Neural cell (in vitro differentiated cells): ENCODE measurements at regions not wholly inside any gene's neighbourhood (a gene's known extent, or its start where the extent isn't known, plus 50 kb on each side); places are given as distances from the start of the nearest gene placed in this dataset.

Experiments used
- H2AFZ ChIP-seq: fragments of 200-600, 300-800 bp; sonication (generic), shearing (Covaris generic); 2 replicates; pipeline ENCODE4 v1.6.0; 2014; ENCODE audit warnings: low read depth, mild to moderate bottlenecking, antibody characterized with exemption, low read length, moderate library complexity
- H3F3A ChIP-seq: fragments of 200-600 bp; shearing (Covaris generic); 2 replicates; pipeline ENCODE4 v1.6.1; 2016; ENCODE audit warnings: mild to moderate bottlenecking, moderate library complexity, mixed read lengths, antibody characterized with exemption, low read length; ENCODE audit not compliant: insufficient read depth, poor library complexity, severe bottlenecking
- H3K27ac ChIP-seq: fragments of 200-600, 300-800 bp; sonication (generic), shearing (Covaris generic); 2 replicates; pipeline ENCODE4 v1.5.1; 2014; ENCODE audit warnings: mild to moderate bottlenecking, low read length, moderate library complexity
- H3K27me3 ChIP-seq: fragments of 300-800, 200-600 bp; sonication (generic), shearing (Covaris generic); 2 replicates; pipeline ENCODE4 v1.6.0; 2014; ENCODE audit warnings: mild to moderate bottlenecking, low read depth, low read length, moderate library complexity; ENCODE audit not compliant: insufficient read depth
- H3K36me3 ChIP-seq: fragments of 300-800, 200-600 bp; sonication (generic), shearing (Covaris generic); 2 replicates; pipeline ENCODE4 v1.5.1; 2014; ENCODE audit warnings: mild to moderate bottlenecking, antibody characterized with exemption, low read length, moderate library complexity; ENCODE audit not compliant: insufficient read depth
- H3K4me2 ChIP-seq: fragments of 300-800, 200-600 bp; sonication (generic), shearing (Covaris generic); 2 replicates; pipeline ENCODE4 v1.6.0; 2014; ENCODE audit warnings: mild to moderate bottlenecking, low read length
- H3K4me3 ChIP-seq: fragments of 300-800, 200-600 bp; sonication (generic), shearing (Covaris generic); 2 replicates; pipeline ENCODE4 v1.5.1; 2014; ENCODE audit warnings: mild to moderate bottlenecking, low read length, moderate library complexity
- H3K79me2 ChIP-seq: fragments of 200-600 bp; shearing (Covaris generic); replicated peaks from 2 replicates; pipeline ENCODE4 v1.6.0; 2014; ENCODE audit warnings: mild to moderate bottlenecking, low read length, moderate library complexity; ENCODE audit not compliant: insufficient read depth
- H3K9ac ChIP-seq: fragments of 300-800, 200-600 bp; sonication (generic), shearing (Covaris generic); 2 replicates; pipeline ENCODE4 v1.6.1; 2016; ENCODE audit warnings: mild to moderate bottlenecking, low read length, mixed read lengths
- H3K9me2 ChIP-seq: fragments of 200-600 bp; shearing (Covaris generic); 2 replicates; pipeline ENCODE4 v1.6.1; 2016; ENCODE audit warnings: mild to moderate bottlenecking, low read length, mixed read lengths; ENCODE audit not compliant: insufficient read depth
- H3K9me3 ChIP-seq: fragments of 200-600, 300-800 bp; sonication (generic), shearing (Covaris generic); 2 replicates; pipeline ENCODE4 v1.6.1; 2016; ENCODE audit warnings: mild to moderate bottlenecking, mixed run types, low read length, moderate library complexity, mixed read lengths
- H4K20me1 ChIP-seq: fragments of 200-600 bp; shearing (Covaris generic); 2 replicates; pipeline ENCODE4 v1.6.1; 2016; ENCODE audit warnings: mild to moderate bottlenecking, mixed run types; ENCODE audit not compliant: insufficient read depth
- CTCF ChIP-seq: fragments of 450-650 bp; IDR thresholded peaks from 2 replicates; pipeline ENCODE4 v1.5.1; 2014; ENCODE audit warnings: antibody characterized with exemption, mild to moderate bottlenecking, moderate library complexity; ENCODE audit not compliant: poor library complexity, severe bottlenecking
- EP300 ChIP-seq: fragments of 450-650 bp; conservative IDR thresholded peaks from 2 replicates; pipeline ENCODE4 v1.6.1; 2014; ENCODE audit warnings: antibody characterized with exemption, mild to moderate bottlenecking, moderate library complexity; ENCODE audit not compliant: poor library complexity, severe bottlenecking
- EZH2 ChIP-seq: fragments of 200-600, 300-800 bp; shearing (Covaris generic), sonication (generic); IDR thresholded peaks from 2 replicates; pipeline ENCODE4 v1.6.1; 2014; ENCODE audit warnings: antibody characterized with exemption, low read length, borderline replicate concordance, mild to moderate bottlenecking; ENCODE audit not compliant: insufficient read depth, poor library complexity, severe bottlenecking
- MXI1 ChIP-seq: fragments of 450-650 bp; conservative IDR thresholded peaks from 2 replicates; pipeline ENCODE4 v1.6.1; 2014; ENCODE audit warnings: antibody characterized with exemption, mild to moderate bottlenecking; ENCODE audit not compliant: poor library complexity, severe bottlenecking
- POLR2AphosphoS5 ChIP-seq: IDR thresholded peaks from 2 replicates; pipeline ENCODE4 v1.6.1; 2012
- RAD21 ChIP-seq: fragments of 450-650 bp; conservative IDR thresholded peaks from 2 replicates; pipeline ENCODE4 v1.6.1; 2014; ENCODE audit warnings: antibody characterized with exemption, mild to moderate bottlenecking, moderate library complexity
- REST ChIP-seq: IDR thresholded peaks from 2 replicates; pipeline ENCODE4 v1.6.1; 2012; ENCODE audit warnings: borderline replicate concordance
- SMC3 ChIP-seq: fragments of 450-650 bp; conservative IDR thresholded peaks from 2 replicates; pipeline ENCODE4 v1.6.1; 2014; ENCODE audit warnings: antibody characterized with exemption, mild to moderate bottlenecking, moderate library complexity; ENCODE audit not compliant: poor library complexity
- TAF1 ChIP-seq: IDR thresholded peaks from 2 replicates; pipeline ENCODE4 v1.6.1; 2012; ENCODE audit warnings: low read depth

DNA sequence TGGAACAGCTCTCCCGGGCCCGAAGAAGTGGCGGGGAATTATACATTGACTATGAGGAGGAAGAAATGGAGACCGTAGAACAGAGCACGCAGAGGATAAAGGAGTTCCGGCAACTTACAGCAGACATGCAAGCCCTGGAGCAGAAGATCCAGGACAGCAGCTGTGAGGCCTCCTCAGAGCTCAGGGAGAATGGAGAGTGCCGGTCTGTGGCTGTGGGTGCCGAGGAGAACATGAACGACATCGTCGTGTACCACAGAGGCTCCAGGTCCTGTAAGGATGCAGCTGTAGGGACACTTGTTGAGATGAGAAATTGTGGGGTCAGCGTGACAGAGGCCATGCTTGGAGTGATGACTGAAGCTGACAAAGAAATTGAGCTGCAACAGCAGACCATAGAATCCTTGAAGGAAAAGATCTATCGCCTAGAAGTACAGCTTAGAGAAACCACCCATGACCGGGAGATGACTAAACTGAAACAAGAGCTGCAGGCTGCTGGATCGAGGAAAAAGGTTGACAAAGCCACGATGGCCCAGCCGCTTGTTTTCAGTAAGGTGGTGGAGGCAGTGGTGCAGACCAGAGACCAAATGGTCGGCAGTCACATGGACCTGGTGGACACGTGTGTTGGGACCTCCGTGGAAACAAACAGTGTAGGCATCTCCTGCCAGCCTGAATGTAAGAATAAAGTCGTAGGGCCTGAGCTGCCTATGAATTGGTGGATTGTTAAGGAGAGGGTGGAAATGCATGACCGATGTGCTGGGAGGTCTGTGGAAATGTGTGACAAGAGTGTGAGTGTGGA lies 129.5 kb upstream of the DMRT1 start:
- no peaks in the 10 kb centered on the region for H3K79me2 ChIP-seq
- H3K4me2 ChIP-seq = no peak overlapping the region
- H3F3A ChIP-seq = no peaks in the 10 kb centered on the region
- H3K27ac ChIP-seq = no peak overlapping the region
- no peak overlapping the region for H3K4me3 ChIP-seq
- H3K9me3 ChIP-seq = no peaks in the 10 kb centered on the region
- H3K9ac ChIP-seq = no peak overlapping the region
- no peaks in the 10 kb centered on the region for H3K27me3 ChIP-seq
- no peak for TF ChIP-seq TAF1
- no peak for TF ChIP-seq RAD21
- no peak for TF ChIP-seq CTCF
- no peak for TF ChIP-seq MXI1
- TF ChIP-seq SMC3 = no peak
- no peak for TF ChIP-seq EP300
- TF ChIP-seq EZH2 = no peak
- no peak for TF ChIP-seq POLR2AphosphoS5
- no peak for TF ChIP-seq REST
- H2AFZ ChIP-seq = no peak overlapping the region
- no peaks in the 10 kb centered on the region for H3K36me3 ChIP-seq
- H3K9me2 ChIP-seq = no peaks in the 10 kb centered on the region
- no peaks in the 10 kb centered on the region for H4K20me1 ChIP-seq

DNA sequence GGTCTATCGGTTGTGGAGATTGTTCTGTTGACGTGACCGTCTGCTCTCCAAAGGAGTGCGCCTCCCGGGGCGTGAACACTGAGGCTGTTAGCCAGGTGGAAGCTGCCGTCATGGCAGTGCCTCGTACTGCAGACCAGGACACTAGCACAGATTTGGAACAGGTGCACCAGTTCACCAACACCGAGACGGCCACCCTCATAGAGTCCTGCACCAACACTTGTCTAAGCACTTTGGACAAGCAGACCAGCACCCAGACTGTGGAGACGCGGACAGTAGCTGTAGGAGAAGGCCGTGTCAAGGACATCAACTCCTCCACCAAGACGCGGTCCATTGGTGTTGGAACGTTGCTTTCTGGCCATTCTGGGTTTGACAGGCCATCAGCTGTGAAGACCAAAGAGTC lies 128.9 kb upstream of the DMRT1 start:
- TF ChIP-seq MXI1 (no peak), SMC3 (no peak), POLR2AphosphoS5 (no peak), CTCF (no peak), REST (no peak), EP300 (no peak), RAD21 (no peak), EZH2 (no peak), TAF1 (no peak)
- no peaks in the 10 kb centered on the region for H3K27me3 ChIP-seq
- H3K9me3 ChIP-seq = no peaks in the 10 kb centered on the region
- H2AFZ ChIP-seq = no peak overlapping the region
- no peaks in the 10 kb centered on the region for H3K79me2 ChIP-seq
- H3K9ac ChIP-seq = no peak overlapping the region
- no peaks in the 10 kb centered on the region for H4K20me1 ChIP-seq
- H3F3A ChIP-seq = no peaks in the 10 kb centered on the region
- no peaks in the 10 kb centered on the region for H3K36me3 ChIP-seq
- no peak overlapping the region for H3K27ac ChIP-seq
- H3K9me2 ChIP-seq = no peaks in the 10 kb centered on the region
- H3K4me3 ChIP-seq = no peak overlapping the region
- H3K4me2 ChIP-seq = no peak overlapping the region
